HG03342 (cell line): ENCODE measurements at regions not wholly inside any gene's neighbourhood (a gene's known extent, or its start where the extent isn't known, plus 50 kb on each side); places are given as distances from the start of the nearest gene placed in this dataset.

ENCODE experiments used
- ATAC-seq: cut with Tn5 transposase; IDR thresholded peaks from one replicate; pipeline ENCODE4 v1.9.1; 2021; ENCODE audit warnings: mild to moderate bottlenecking, moderate library complexity; ENCODE audit not compliant: unreplicated experiment

GRCh38 chr10:108899670-108900069 is 1023.6 kb downstream of the XPNPEP1 start:
- no peak for ATAC-seq

- ATAC-seq = peak; percentile 90
Measured at GRCh38 chr10:108894402-108895301, 1028.7 kb downstream of the XPNPEP1 start.

GRCh38 chr10:108877095-108877561 is 1046.2 kb downstream of the XPNPEP1 start:
- ATAC-seq = no peak

GRCh38 chr10:108872854-108873253 is 1050.5 kb downstream of the XPNPEP1 start:
- ATAC-seq = no peak

- ATAC-seq = no peak
Measured at GRCh38 chr10:108868881-108869280, 1054.4 kb downstream of the XPNPEP1 start.

GRCh38 chr10:108862676-108863350 is 1060.5 kb downstream of the XPNPEP1 start:
- ATAC-seq = no peak

GRCh38 chr10:108861181-108861754 is 1062.0 kb downstream of the XPNPEP1 start:
- no peak for ATAC-seq

GRCh38 chr10:108852211-108852610 is 1071.1 kb downstream of the XPNPEP1 start:
- ATAC-seq = peak; percentile 63

GRCh38 chr10:108850138-108850854 is 1073.0 kb downstream of the XPNPEP1 start:
- peak; percentile 91 for ATAC-seq

GRCh38 chr10:108849688-108850087 is 1073.6 kb downstream of the XPNPEP1 start:
- peak; percentile 31 for ATAC-seq

- no peak for ATAC-seq
Measured at GRCh38 chr10:108849186-108849585, 1074.1 kb downstream of the XPNPEP1 start.

- no peak for ATAC-seq
Measured at GRCh38 chr10:108848046-108848445, 1075.3 kb downstream of the XPNPEP1 start.

GRCh38 chr10:108840944-108841343 is 1082.4 kb downstream of the XPNPEP1 start:
- ATAC-seq = no peak

- ATAC-seq = no peak
Measured at GRCh38 chr10:108836362-108836761, 1086.9 kb downstream of the XPNPEP1 start.

GRCh38 chr10:108822026-108822425 is 1101.3 kb downstream of the XPNPEP1 start:
- ATAC-seq = no peak

- no peak for ATAC-seq
Measured at GRCh38 chr10:108819302-108819701, 1104.0 kb downstream of the XPNPEP1 start.

- ATAC-seq = no peak
Measured at GRCh38 chr10:108817584-108817983, 1105.7 kb downstream of the XPNPEP1 start.

GRCh38 chr10:108817135-108817534 is 1106.2 kb downstream of the XPNPEP1 start:
- no peak for ATAC-seq

GRCh38 chr10:108812906-108813305 is 1110.4 kb downstream of the XPNPEP1 start:
- no peak for ATAC-seq

- no peak for ATAC-seq
Measured at GRCh38 chr10:108812296-108812695, 1111.0 kb downstream of the XPNPEP1 start.

- no peak for ATAC-seq
Measured at GRCh38 chr10:108808228-108808627, 1115.1 kb downstream of the XPNPEP1 start.
